Vagina (tissue), 2 donors: ENCODE measurements at regions not wholly inside any gene's neighbourhood (a gene's known extent, or its start where the extent isn't known, plus 50 kb on each side); places are given as distances from the start of the nearest gene placed in this dataset.

Source experiments
- DNase-seq, 2 donors: peaks; one replicate each; pipeline ENCODE4 v3.0.0-alpha.2; 2017; ENCODE audit errors: extremely low spot score in 2 of 2
- H3K27ac ChIP-seq: fragments of 200-600 bp; sonication (generic); one replicate; pipeline ENCODE4 v1.5.1; 2019
- H3K27me3 ChIP-seq: fragments of 200-600 bp; sonication (generic); one replicate; pipeline ENCODE4 v1.5.1; 2019
- H3K36me3 ChIP-seq, 2 donors: fragments of 200-600 bp; sonication (generic); one replicate each; pipeline ENCODE4 v1.5.1; 2017 to 2019
- H3K4me1 ChIP-seq: fragments of 200-600 bp; sonication (generic); one replicate; pipeline ENCODE4 v1.5.1; 2019
- H3K4me3 ChIP-seq, 2 donors: fragments of 200-600 bp; sonication (generic); 1 replicate in 1 of 2; 2 replicates in 1 of 2; pipeline ENCODE4 v1.5.1; 2016 to 2019
- H3K9me3 ChIP-seq: fragments of 200-600 bp; sonication (generic); one replicate; pipeline ENCODE4 v1.5.1; 2019
- CTCF ChIP-seq, 3 experiments: fragments of 450-650 bp in 2 of 3; fragments of 200-600 bp in 1 of 3; sonication (generic) in 1 of 3; IDR thresholded peaks; one replicate each; pipeline ENCODE4 v1.5.1; 2017 to 2019; ENCODE audit warnings: antibody characterized with exemption in 3 of 3, mild to moderate bottlenecking in 2 of 3, moderate library complexity in 2 of 3
- POLR2A ChIP-seq, 2 donors: fragments of 450-650 bp; IDR thresholded peaks; one replicate each; pipeline ENCODE4 v1.6.1; 2017; ENCODE audit warnings: antibody characterized with exemption in 2 of 2, mild to moderate bottlenecking in 2 of 2, moderate library complexity in 2 of 2
- POLR2AphosphoS5 ChIP-seq, 2 donors: sonication (generic); formaldehyde crosslinking; IDR thresholded peaks; one replicate each; pipeline ENCODE4 v1.9.0; 2017; ENCODE audit warnings: antibody characterized with exemption in 2 of 2, mild to moderate bottlenecking in 2 of 2, low read depth in 1 of 2; ENCODE audit not compliant: insufficient read depth in 1 of 2
- intact Hi-C: fragments of 100-400 bp; cut with DNase I; formaldehyde crosslinking; loops from one replicate; pipeline ENCODE4 v1.15.1; 2023

GRCh38 chr13:107200491-107200890, 632.6 kb upstream of the ARGLU1 start:
- H3K9me3 ChIP-seq: no peaks in the 10 kb centered on the region
- DNase-seq: no peak
- intact Hi-C loops: no loop called here
- no peaks in the 10 kb centered on the region for H3K36me3 ChIP-seq
- H3K4me1 ChIP-seq: peaks cover 3% of the 10 kb centered on the region
- no peaks in the 10 kb centered on the region for H3K27me3 ChIP-seq
- H3K4me3 ChIP-seq: no peak overlapping the region
- no peak for TF ChIP-seq POLR2AphosphoS5 (IDR thresholded peaks at IDR 0.05; ENCODE audit: insufficient read depth in 1 of 2, low read depth in 1 of 2)
- H3K27ac ChIP-seq: no peak overlapping the region

- no peak for DNase-seq
- H3K36me3 ChIP-seq: no peaks in the 10 kb centered on the region
Measured at GRCh38 chr13:107192289-107192688, 624.4 kb upstream of the ARGLU1 start.

GRCh38 chr13:107190065-107190464, 622.1 kb upstream of the ARGLU1 start:
- no peak for DNase-seq
- TF ChIP-seq POLR2A (IDR thresholded peaks at IDR 0.05): no peak
- TF ChIP-seq CTCF (IDR thresholded peaks at IDR 0.05): no peak
- TF ChIP-seq POLR2AphosphoS5 (IDR thresholded peaks at IDR 0.05; ENCODE audit: insufficient read depth in 1 of 2, low read depth in 1 of 2): no peak
- intact Hi-C loops: no loop called here
- H3K27me3 ChIP-seq: no peaks in the 10 kb centered on the region
- no peak overlapping the region for H3K4me3 ChIP-seq
- H3K27ac ChIP-seq: no peak overlapping the region
- no peaks in the 10 kb centered on the region for H3K36me3 ChIP-seq
- no peaks in the 10 kb centered on the region for H3K9me3 ChIP-seq
- no peaks in the 10 kb centered on the region for H3K4me1 ChIP-seq

More at GRCh38 chr13:107192289-107192688, 624.4 kb upstream of the ARGLU1 start:
- intact Hi-C loops: no loop called here
- Histone ChIP-seq H3K4me1 (no peaks in the 10 kb centered on the region), H3K27ac (no peak overlapping the region), H3K27me3 (no peaks in the 10 kb centered on the region), H3K4me3 (no peak overlapping the region), H3K9me3 (no peaks in the 10 kb centered on the region)
- TF ChIP-seq POLR2A (IDR thresholded peaks at IDR 0.05): no peak
- TF ChIP-seq POLR2AphosphoS5 (IDR thresholded peaks at IDR 0.05; ENCODE audit: insufficient read depth in 1 of 2, low read depth in 1 of 2): no peak
- no peak for TF ChIP-seq CTCF (IDR thresholded peaks at IDR 0.05)

GRCh38 chr13:107185889-107186288, 618.0 kb upstream of the ARGLU1 start:
- Histone ChIP-seq H3K27me3 (no peaks in the 10 kb centered on the region), H3K4me1 (no peaks in the 10 kb centered on the region), H3K27ac (no peak overlapping the region), H3K9me3 (no peaks in the 10 kb centered on the region), H3K36me3 (no peaks in the 10 kb centered on the region), H3K4me3 (no peak overlapping the region)
- intact Hi-C loops: no loop called here
- no peak for DNase-seq
- TF ChIP-seq CTCF (IDR thresholded peaks at IDR 0.05) (no peak), POLR2A (IDR thresholded peaks at IDR 0.05) (no peak), POLR2AphosphoS5 (IDR thresholded peaks at IDR 0.05; ENCODE audit: insufficient read depth in 1 of 2, low read depth in 1 of 2) (no peak)

GRCh38 chr13:107170270-107170931, 602.5 kb upstream of the ARGLU1 start:
- Histone ChIP-seq H3K4me3 (no peak overlapping the region), H3K36me3 (no peaks in the 10 kb centered on the region), H3K9me3 (no peaks in the 10 kb centered on the region), H3K27me3 (no peaks in the 10 kb centered on the region), H3K4me1 (no peaks in the 10 kb centered on the region), H3K27ac (no peak overlapping the region)
- TF ChIP-seq POLR2A (IDR thresholded peaks at IDR 0.05) (no peak), CTCF (IDR thresholded peaks at IDR 0.05) (no peak), POLR2AphosphoS5 (IDR thresholded peaks at IDR 0.05; ENCODE audit: insufficient read depth in 1 of 2, low read depth in 1 of 2) (no peak)
- no peak for DNase-seq
- intact Hi-C loops: no loop called here
